ENCODE measurements at regions not wholly inside any gene's neighbourhood (a gene's known extent, or its start where the extent isn't known, plus 50 kb on each side); places are given as distances from the start of the nearest gene placed in this dataset.
"Not testable (repeated sequence)": the region's sequence is repeated elsewhere in the genome, so short reads cannot be mapped to it uniquely, and the experiment has no call there.

DNA sequence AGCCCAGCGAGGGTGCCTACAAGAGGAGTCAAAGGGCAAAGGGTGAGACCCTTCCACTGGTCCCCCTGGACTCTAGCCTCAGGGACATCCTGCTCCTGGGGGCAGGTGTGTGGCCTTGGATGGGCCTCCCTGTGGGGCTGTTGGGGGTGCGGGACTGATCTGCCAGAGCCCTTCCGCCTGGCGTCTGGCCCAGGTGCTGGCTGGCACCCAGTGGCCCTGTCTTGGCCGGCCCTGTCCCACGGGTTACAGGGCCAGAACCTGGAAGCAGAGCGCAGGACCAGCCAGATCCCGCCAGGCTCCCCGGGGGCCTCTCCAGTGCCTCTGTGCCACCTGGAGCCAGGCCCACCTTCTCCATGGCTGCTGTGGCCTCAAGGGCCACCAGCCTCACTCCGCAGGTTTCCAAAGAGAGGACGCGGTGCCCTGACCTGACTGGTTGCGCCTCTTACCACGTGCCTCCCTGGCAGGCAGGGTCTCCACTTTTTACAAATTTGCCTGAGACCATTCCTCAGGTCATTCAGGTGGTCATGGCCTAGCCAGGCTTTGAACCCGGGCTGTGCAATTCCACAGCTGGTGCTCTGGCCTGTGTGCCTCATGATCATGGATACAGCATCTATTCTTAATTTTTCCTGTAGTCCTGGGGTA, 444.8 kb downstream of the SPATA31D1 start:
- not testable (repeated sequence) for ATAC-seq (replicated peaks); DNase-seq; H3K4me3 Mint-ChIP-seq; H3K4me1 Mint-ChIP-seq; H3K27me3 Mint-ChIP-seq; H3K27ac Mint-ChIP-seq; H3K36me3 Mint-ChIP-seq
- peaks cover 1 to 12% of the 10 kb centered on the region in 2 donors for H3K9me3 Mint-ChIP-seq

DNA sequence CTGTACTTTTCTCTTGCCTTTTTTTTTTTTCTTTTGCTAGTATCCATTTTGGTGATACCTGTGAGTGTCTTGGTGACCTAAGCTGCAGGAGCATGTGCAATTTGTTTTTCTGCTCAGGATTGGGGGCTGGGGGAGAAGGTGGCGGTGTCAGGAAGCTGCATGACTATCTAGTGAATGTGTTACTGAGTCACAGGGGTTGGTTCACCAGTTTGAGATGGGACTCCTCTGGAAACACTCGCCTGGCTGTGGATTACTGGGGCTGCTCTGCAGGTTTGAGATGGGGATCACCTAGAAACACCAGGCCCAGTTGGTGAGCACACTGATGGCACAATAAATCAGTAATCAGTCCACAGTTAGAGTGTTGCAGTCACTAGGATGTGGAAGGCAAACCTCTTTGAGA, 447.9 kb downstream of the SPATA31D1 start:
- ATAC-seq (replicated peaks) = no peak
- peaks cover 3 to 5% of the 10 kb centered on the region in 2 donors for H3K36me3 Mint-ChIP-seq
- no peak overlapping the region for H3K4me3 Mint-ChIP-seq
- H3K4me1 Mint-ChIP-seq = no peaks in the 10 kb centered on the region
- H3K27ac Mint-ChIP-seq = no peak overlapping the region
- peaks cover 9 to 19% of the 10 kb centered on the region in 2 donors for H3K9me3 Mint-ChIP-seq
- no peaks in the 10 kb centered on the region for H3K27me3 Mint-ChIP-seq
- no peak for DNase-seq

DNA sequence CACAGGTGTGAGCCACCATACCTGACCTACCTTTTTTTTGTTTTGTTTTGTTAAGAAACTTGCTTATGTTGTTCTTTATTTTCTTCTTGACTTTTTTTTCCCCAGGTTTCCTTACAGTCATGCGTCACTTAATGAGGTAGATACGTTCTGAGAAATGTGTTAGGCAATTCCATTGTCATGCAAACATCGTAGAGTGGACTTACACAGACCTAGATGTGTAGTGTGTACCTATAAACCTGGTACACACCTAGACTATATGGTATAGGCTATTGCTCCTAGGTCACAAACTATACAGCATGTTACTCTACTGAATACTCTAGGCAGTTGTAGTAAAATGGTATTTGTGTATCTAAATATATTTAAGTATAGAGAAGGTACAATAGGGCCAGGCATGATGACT, 448.6 kb downstream of the SPATA31D1 start:
- H3K27ac Mint-ChIP-seq = not testable (repeated sequence)

DNA sequence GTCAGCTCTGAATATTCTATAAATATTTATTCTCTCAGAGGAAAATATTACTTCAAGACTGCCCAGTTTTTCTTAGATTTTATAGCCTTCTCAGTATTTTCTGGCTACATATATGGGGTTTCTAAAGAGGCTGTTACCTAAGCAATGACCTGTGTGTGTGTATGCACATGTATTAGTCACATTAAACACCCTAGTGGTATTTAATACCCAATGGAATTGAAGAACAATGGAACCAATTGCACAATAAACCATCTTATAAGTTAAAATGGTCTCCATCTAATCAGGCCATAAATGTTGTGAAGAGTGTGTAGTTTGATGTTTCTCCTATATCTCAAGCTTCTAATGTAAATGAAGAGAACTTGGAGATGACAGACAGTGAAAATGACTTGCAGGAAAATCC, 450.0 kb downstream of the SPATA31D1 start:
- Mint-ChIP-seq H3K9me3 (peaks cover 15 to 25% of the 10 kb centered on the region in 2 donors), H3K27me3 (peaks cover 0 to 2% of the 10 kb centered on the region in 2 donors), H3K27ac (no peak overlapping the region), H3K4me1 (no peaks in the 10 kb centered on the region), H3K4me3 (no peak overlapping the region), H3K36me3 (peaks cover 0 to 5% of the 10 kb centered on the region in 2 donors)
- DNase-seq = no peak
- no peak for ATAC-seq (replicated peaks)

More for the DNA sequence above, 448.6 kb downstream of the SPATA31D1 start:
- H3K4me1 Mint-ChIP-seq; ATAC-seq (replicated peaks); DNase-seq; H3K36me3 Mint-ChIP-seq; H3K4me3 Mint-ChIP-seq; H3K27me3 Mint-ChIP-seq: not testable (repeated sequence)
- H3K9me3 Mint-ChIP-seq = peaks cover 10 to 19% of the 10 kb centered on the region in 2 donors

DNA sequence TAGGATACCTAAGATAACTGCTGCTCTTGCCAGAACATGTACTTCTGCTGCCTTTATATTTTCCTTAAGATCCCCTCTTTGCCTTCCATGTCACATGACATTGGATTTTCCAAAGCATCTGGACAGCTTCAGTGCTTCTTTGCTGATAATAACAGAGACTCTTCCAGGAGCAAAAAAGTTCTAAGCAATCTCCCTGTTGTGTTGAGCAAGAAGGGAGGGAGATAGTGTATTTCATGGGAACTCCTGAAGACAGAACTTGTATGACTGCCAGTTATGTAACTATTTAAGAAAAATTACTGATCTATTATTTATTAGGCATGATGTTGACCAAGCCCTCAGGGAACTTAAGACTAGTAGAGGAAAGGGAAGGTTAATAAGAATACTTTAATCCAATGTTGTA, 454.7 kb downstream of the SPATA31D1 start:
- Mint-ChIP-seq H3K4me1 (no peaks in the 10 kb centered on the region), H3K4me3 (no peak overlapping the region), H3K9me3 (peaks cover 25 to 27% of the 10 kb centered on the region in 2 donors), H3K36me3 (peaks cover 2 to 5% of the 10 kb centered on the region in 2 donors), H3K27me3 (peaks cover 0 to 8% of the 10 kb centered on the region in 2 donors), H3K27ac (no peak overlapping the region)
- DNase-seq (no peak), ATAC-seq (replicated peaks) (no peak)

DNA sequence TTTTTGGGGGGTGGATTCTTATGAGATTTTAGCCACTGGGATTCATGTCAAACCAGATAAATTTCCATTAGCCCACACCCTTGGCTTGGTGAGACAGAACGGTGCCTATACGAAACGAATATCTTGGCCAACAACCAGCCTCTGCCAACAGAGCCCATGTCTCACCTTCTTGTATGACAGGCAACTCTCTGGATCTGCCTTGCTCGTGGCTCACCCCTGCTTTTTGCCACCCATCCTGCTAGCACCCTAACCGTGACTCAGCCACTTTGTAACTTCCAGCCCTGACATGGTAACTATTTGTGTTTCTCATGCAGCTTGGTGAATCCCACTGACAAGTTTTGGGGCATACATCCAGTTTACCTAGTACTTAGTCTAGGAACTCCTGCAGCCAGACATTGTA, 457.0 kb downstream of the SPATA31D1 start:
- Mint-ChIP-seq H3K27ac (no peak overlapping the region), H3K27me3 (peaks cover 0 to 12% of the 10 kb centered on the region in 2 donors), H3K36me3 (peaks cover 0 to 2% of the 10 kb centered on the region in 2 donors), H3K4me3 (no peak overlapping the region), H3K9me3 (peaks cover 15 to 21% of the 10 kb centered on the region in 2 donors), H3K4me1 (no peaks in the 10 kb centered on the region)
- ATAC-seq (replicated peaks) (no peak), DNase-seq (no peak)

DNA sequence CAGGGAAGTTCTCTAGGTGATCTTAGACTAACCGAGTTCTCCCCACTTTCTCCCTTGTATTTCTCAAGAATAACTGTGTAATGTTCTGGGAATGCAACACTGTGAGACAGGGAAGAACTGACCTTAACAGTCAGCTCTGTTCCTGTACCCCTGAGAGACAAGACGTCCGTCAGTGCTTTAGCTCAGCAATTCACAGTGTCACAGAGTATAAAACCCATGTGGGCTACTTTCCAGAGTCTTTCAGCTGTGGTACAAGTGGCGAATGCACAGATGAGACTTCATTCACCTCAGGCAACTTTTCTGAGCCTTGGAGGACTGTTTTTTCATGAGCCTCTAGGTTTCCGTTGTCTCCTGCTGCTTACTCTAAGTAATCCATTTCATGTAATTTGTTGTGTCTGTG, 458.8 kb downstream of the SPATA31D1 start:
- Mint-ChIP-seq H3K36me3 (peaks cover 1 to 4% of the 10 kb centered on the region in 2 donors), H3K27me3 (peaks cover 0 to 12% of the 10 kb centered on the region in 2 donors), H3K4me1 (no peaks in the 10 kb centered on the region), H3K4me3 (no peak overlapping the region), H3K27ac (no peak overlapping the region), H3K9me3 (peaks cover 22 to 23% of the 10 kb centered on the region in 2 donors)
- ATAC-seq (replicated peaks) (no peak), DNase-seq (no peak)

DNA sequence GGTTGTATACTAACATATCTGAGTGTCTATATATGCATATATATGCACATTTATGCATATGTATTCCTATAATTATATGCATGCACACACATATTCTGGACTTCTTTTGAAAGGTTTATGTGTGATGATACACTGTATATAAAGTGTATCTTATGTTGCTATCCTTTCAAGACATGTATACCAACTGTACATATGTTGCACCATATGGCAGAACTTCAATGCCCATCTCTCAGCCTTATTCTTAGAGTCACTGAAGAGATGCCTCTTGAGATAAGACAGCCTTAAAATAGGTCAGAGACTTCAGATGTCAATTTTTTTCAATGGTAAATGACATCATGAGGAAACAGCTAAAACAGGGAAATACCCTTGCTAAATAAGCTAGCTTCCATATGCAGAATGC, 461.4 kb downstream of the SPATA31D1 start:
- peaks cover 0 to 8% of the 10 kb centered on the region in 2 donors for H3K27me3 Mint-ChIP-seq
- no peak overlapping the region for H3K27ac Mint-ChIP-seq
- ATAC-seq (replicated peaks) (no peak), DNase-seq (no peak)
- H3K4me1 Mint-ChIP-seq = no peaks in the 10 kb centered on the region
- H3K9me3 Mint-ChIP-seq = peaks cover 19 to 20% of the 10 kb centered on the region in 2 donors
- H3K36me3 Mint-ChIP-seq = peaks cover 4 to 6% of the 10 kb centered on the region in 2 donors
- H3K4me3 Mint-ChIP-seq = no peak overlapping the region

DNA sequence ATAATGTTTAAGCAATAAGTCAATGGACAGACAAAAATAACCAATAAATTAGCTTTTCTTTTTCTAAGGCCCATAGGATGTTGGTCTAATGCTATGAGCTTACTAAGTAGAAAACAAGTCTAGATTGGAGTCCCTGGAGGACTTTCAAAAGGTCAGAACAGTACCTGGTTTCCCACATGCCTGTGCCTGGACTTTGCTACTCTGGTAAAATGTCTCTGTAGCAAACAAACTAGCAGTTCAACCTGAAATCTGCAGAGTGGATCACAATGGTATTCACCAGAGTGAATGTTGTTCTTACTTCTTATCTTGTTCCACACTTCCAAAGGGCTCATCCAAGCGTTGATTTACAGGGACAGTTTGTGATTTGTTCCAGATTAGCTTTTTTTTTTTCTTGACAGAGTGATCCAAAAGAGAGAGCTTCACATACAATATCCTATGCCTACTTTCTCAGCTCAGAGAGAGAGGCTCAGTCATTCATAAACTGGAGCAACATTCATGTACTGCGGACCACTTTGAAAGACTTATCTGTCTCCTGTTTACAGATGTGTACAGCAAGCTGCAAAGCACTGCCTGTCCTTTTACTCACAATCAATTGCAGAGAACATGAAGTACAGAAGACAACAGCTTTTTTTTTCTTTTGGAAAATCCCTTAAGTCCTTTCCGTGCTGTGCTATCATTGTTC, 466.1 kb downstream of the SPATA31D1 start:
- peaks cover 4% of the 10 kb centered on the region in 2 donors for H3K36me3 Mint-ChIP-seq
- no peaks in the 10 kb centered on the region for H3K4me1 Mint-ChIP-seq
- H3K9me3 Mint-ChIP-seq = peaks cover 7 to 11% of the 10 kb centered on the region in 2 donors
- ATAC-seq (replicated peaks) (no peak), DNase-seq (no peak)
- H3K4me3 Mint-ChIP-seq = no peak overlapping the region
- no peak overlapping the region for H3K27ac Mint-ChIP-seq
- no peaks in the 10 kb centered on the region for H3K27me3 Mint-ChIP-seq

DNA sequence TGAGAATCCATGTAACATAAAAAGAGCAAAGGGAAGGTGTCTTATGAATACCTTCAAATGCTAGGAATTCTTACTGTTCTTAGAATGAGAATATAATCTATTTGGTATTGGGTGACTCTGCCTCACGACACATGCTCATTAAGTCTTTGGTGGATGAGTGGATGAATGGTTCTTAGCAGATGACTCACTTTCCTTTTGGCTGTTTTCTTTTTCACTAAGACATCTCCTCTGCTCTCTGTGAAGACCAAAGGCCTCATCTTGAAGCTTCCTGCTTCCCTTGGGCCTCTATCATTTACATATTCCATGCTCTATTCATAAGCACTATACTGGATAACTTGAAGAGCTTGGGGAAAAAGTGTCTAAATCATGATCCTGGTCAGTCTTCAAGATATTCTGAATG, 468.1 kb downstream of the SPATA31D1 start:
- H3K9me3 Mint-ChIP-seq = peaks cover 7 to 10% of the 10 kb centered on the region in 2 donors
- no peak overlapping the region for H3K27ac Mint-ChIP-seq
- no peak overlapping the region for H3K4me3 Mint-ChIP-seq
- DNase-seq (no peak), ATAC-seq (replicated peaks) (no peak)
- peaks cover 4% of the 10 kb centered on the region in 2 donors for H3K36me3 Mint-ChIP-seq
- no peaks in the 10 kb centered on the region for H3K27me3 Mint-ChIP-seq
- H3K4me1 Mint-ChIP-seq = no peaks in the 10 kb centered on the region

DNA sequence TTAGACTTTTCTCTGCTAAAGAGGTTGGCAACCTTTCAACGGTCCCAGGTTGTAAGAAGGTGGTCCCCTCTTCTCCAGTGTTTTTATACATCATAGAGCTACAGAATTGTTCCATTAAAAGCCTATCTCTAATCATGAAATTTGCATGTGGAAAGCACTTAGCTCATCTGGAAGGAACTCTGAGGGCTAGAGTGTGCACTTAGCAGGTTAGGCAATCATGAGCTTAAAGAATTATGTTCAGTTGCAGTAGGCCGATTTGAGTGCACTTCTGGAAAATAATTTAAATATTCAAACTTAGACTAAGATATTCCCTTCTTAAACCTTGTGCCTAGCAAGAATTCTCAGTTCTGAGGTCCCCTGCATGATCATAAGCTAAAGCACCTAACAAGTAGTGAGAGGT, 468.7 kb downstream of the SPATA31D1 start:
- no peak overlapping the region for H3K27ac Mint-ChIP-seq

DNA sequence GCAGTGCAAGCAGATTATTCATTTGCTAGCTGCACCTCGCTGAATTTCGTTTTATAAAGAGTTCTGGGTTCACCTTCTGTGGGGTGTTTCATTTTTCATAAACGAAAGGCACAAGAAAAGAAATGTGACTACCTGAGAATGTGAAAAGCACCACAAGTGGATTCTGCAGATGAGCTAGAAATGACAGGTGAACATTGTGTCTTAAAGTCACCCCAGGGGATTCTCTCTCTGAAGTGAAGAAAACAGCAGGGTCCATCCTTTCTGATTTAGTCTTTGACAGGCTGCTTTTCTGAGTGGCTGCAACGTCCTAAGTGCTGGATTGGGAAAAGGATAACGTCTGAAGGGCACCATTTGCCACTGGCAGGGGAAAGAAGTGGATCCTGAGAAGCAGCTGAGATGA, 469.3 kb downstream of the SPATA31D1 start:
- no peak for ATAC-seq (replicated peaks)
- no peaks in the 10 kb centered on the region for H3K9me3 Mint-ChIP-seq
- no peak overlapping the region for H3K27ac Mint-ChIP-seq
- no peaks in the 10 kb centered on the region for H3K36me3 Mint-ChIP-seq
- no peak overlapping the region for H3K4me3 Mint-ChIP-seq
- DNase-seq = no peak
- H3K4me1 Mint-ChIP-seq = no peaks in the 10 kb centered on the region
- H3K27me3 Mint-ChIP-seq = no peaks in the 10 kb centered on the region

More for the DNA sequence above, 468.7 kb downstream of the SPATA31D1 start:
- Mint-ChIP-seq H3K9me3 (peaks cover 2 to 4% of the 10 kb centered on the region in 2 donors), H3K36me3 (peaks cover 2 to 3% of the 10 kb centered on the region in 2 donors), H3K4me3 (no peak overlapping the region), H3K4me1 (no peaks in the 10 kb centered on the region), H3K27me3 (no peaks in the 10 kb centered on the region)
- ATAC-seq (replicated peaks) (no peak), DNase-seq (no peak)

DNA sequence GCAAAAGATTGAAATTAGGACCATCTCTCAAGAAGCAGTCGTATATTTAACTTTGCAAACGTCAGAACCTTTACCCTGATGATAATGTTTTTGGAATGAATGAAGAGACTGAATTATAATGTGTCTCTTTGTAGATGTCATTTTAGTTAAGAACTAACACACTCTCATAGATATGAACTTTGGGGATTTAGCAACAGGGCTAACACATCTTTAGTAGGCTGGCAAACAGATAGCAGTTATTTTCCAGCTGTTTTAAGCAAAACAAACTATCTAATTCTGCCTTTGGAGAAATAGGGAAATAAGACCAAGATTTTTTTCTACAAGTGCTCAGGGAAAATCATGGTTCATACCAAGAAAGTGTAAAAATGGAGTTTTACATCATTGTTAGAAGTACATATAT, 469.7 kb downstream of the SPATA31D1 start:
- no peak overlapping the region for H3K4me3 Mint-ChIP-seq
- no peak overlapping the region for H3K27ac Mint-ChIP-seq
- H3K36me3 Mint-ChIP-seq = no peaks in the 10 kb centered on the region
- H3K9me3 Mint-ChIP-seq = no peaks in the 10 kb centered on the region
- DNase-seq = no peak
- no peak for ATAC-seq (replicated peaks)
- no peaks in the 10 kb centered on the region for H3K4me1 Mint-ChIP-seq
- no peaks in the 10 kb centered on the region for H3K27me3 Mint-ChIP-seq

DNA sequence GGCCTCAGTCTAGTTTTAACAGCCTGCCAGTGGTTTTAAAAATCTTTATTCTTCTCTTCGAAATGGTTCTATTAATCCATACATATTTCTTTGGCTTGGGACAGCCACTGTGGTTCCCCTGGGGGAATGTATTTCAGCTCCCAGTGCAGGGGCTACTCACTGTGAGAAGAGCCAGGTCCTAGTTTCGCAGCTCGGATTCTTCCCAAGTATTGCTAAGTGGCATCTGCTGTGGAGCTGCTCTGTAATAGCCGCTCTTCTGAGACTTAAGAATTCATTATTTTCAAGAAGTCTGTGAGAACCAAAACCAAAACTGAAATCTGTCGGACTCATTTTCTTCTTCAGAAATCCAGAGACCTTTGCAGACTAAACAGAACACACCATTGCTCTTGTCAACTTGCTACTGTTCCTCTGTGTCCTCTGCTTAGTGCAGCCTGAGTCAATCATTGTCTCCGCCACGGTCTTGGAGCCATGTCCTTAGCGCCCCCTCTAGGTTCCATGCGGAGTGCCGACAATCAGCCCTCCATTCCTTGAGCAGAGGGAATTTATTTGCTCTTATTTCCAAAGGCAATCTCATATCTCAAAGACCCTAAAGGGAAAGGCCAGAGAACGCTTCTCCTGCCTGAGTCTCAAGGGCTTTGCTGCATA, 478.2 kb downstream of the SPATA31D1 start:
- no peaks in the 10 kb centered on the region for H3K9me3 Mint-ChIP-seq
- H3K4me3 Mint-ChIP-seq = no peak overlapping the region
- no peak overlapping the region for H3K27ac Mint-ChIP-seq
- peaks cover 4 to 10% of the 10 kb centered on the region in 2 donors for H3K4me1 Mint-ChIP-seq
- DNase-seq (no peak), ATAC-seq (replicated peaks) (peak; percentile 46 to 50)
- no peaks in the 10 kb centered on the region for H3K27me3 Mint-ChIP-seq
- H3K36me3 Mint-ChIP-seq = no peaks in the 10 kb centered on the region

DNA sequence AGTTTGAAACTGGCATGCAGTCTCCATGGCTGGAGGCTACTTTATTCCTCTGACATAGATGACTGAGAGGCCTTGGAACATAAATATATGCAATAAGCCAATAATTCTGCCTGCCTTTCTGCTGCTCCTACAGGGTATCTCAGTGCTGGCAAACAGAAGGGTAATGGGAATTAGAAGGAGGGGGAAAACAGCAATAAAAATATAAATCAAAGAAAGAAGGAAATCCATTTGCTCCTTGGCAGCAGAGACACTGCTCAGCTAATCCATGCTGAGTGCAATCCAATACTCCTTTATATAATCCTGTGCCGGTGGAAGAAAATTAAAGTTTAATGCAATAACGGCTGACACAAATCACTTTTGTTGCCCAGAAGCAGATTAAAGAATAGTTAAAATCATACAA, 478.9 kb downstream of the SPATA31D1 start:
- H3K27me3 Mint-ChIP-seq = no peaks in the 10 kb centered on the region
- H3K4me3 Mint-ChIP-seq = no peak overlapping the region
- H3K27ac Mint-ChIP-seq = no peak overlapping the region
- DNase-seq = no peak
- peaks cover 4 to 10% of the 10 kb centered on the region in 2 donors for H3K4me1 Mint-ChIP-seq
- H3K36me3 Mint-ChIP-seq = no peaks in the 10 kb centered on the region
- no peaks in the 10 kb centered on the region for H3K9me3 Mint-ChIP-seq
- ATAC-seq (replicated peaks) = no peak

All from stimulated activated naive B cell treated with anti-CD40 and anti-IgM and Interleukin-4, amounts not matched to agents 10 μg/mL and 1 μg/mL and 100 μg/mL, for 72 hours (primary cell).